IPS DF 4.7 (cell line): ENCODE measurements at regions not wholly inside any gene's neighbourhood (a gene's known extent, or its start where the extent isn't known, plus 50 kb on each side); places are given as distances from the start of the nearest gene placed in this dataset.

Source experiments
- DNase-seq: peaks from one replicate; pipeline ENCODE4 v3.0.0-alpha.2; 2013; ENCODE audit warnings: low spot score; ENCODE audit errors: extremely low read depth

- DNase-seq: no peak
Measured at GRCh38 chr1:55428944-55429931, 214.1 kb upstream of the USP24 start.

- DNase-seq: no peak
Measured at GRCh38 chr1:55428231-55428630, 213.1 kb upstream of the USP24 start.

- DNase-seq: no peak
Measured at GRCh38 chr1:55427606-55428005, 212.4 kb upstream of the USP24 start.

- no peak for DNase-seq
Measured at GRCh38 chr1:55426619-55427018, 211.5 kb upstream of the USP24 start.

GRCh38 chr1:55426156-55426555 lies 211.0 kb upstream of the USP24 start:
- no peak for DNase-seq

GRCh38 chr1:55425310-55425930 lies 210.3 kb upstream of the USP24 start:
- no peak for DNase-seq

GRCh38 chr1:55423376-55423775 lies 208.2 kb upstream of the USP24 start:
- DNase-seq: no peak

GRCh38 chr1:55420929-55421716 lies 206.0 kb upstream of the USP24 start:
- no peak for DNase-seq

- DNase-seq: no peak
Measured at GRCh38 chr1:55420026-55420425, 204.9 kb upstream of the USP24 start.

- no peak for DNase-seq
Measured at GRCh38 chr1:55418208-55419000, 203.2 kb upstream of the USP24 start.

- DNase-seq: no peak
Measured at GRCh38 chr1:55416164-55416842, 201.1 kb upstream of the USP24 start.

- no peak for DNase-seq
Measured at GRCh38 chr1:55413286-55413685, 198.1 kb upstream of the USP24 start.

- no peak for DNase-seq
Measured at GRCh38 chr1:55412060-55412459, 196.9 kb upstream of the USP24 start.

- DNase-seq: no peak
Measured at GRCh38 chr1:55402671-55403464, 187.7 kb upstream of the USP24 start.

GRCh38 chr1:55402142-55402541 lies 187.0 kb upstream of the USP24 start:
- DNase-seq: no peak

- no peak for DNase-seq
Measured at GRCh38 chr1:55400508-55400907, 185.3 kb upstream of the USP24 start.

GRCh38 chr1:55399346-55399745 lies 184.2 kb upstream of the USP24 start:
- no peak for DNase-seq

- DNase-seq: no peak
Measured at GRCh38 chr1:55396381-55396891, 181.3 kb upstream of the USP24 start.

- DNase-seq: no peak
Measured at GRCh38 chr1:55388960-55389359, 173.8 kb upstream of the USP24 start.
